SK-N-SH (cell line): ENCODE measurements at regions not wholly inside any gene's neighbourhood (a gene's known extent, or its start where the extent isn't known, plus 50 kb on each side); places are given as distances from the start of the nearest gene placed in this dataset.

Experiments used
- CTCF ChIA-PET: fragments of 300-600, 350-600 bp; formaldehyde crosslinking; extraction: SDS; loops from one replicate; lab custom pipeline; 2021; lab: Yijun Ruan, JAX
- POLR2A ChIA-PET: fragments of 350-600 bp; sonication (Branson Sonifier 250); formaldehyde crosslinking; extraction: SDS; loops from one replicate; lab custom pipeline; 2020; ENCODE audit warnings: antibody characterized with exemption, inconsistent platforms; lab: Yijun Ruan, JAX
- DNase-seq: peaks from one replicate; pipeline ENCODE4 v3.0.0; 2012
- H2AFZ ChIP-seq: fragments of 200-600 bp; sonication (generic); 2 replicates; pipeline ENCODE4 v1.8.1; 2016; ENCODE audit warnings: antibody characterized with exemption, mild to moderate bottlenecking, low read depth
- H3F3A ChIP-seq: fragments of 200-600 bp; sonication (generic); replicated peaks from 2 replicates; pipeline ENCODE3; 2016; ENCODE audit warnings: antibody characterized with exemption, mild to moderate bottlenecking; ENCODE audit not compliant: insufficient read depth
- H3K27ac ChIP-seq, 2 experiments: fragments of 200-500 bp in 1 of 2; fragments of 200-600 bp in 1 of 2; sonication (Bioruptor generic) in 1 of 2; sonication (generic), shearing (Covaris generic) in 1 of 2; 2 replicates each; pipeline versions ENCODE4 v1.5.1 to v1.6.1; 2014 to 2016; ENCODE audit warnings: low read depth in 2 of 2, inconsistent platforms in 1 of 2, low read length in 1 of 2, mild to moderate bottlenecking in 1 of 2, mixed read lengths in 1 of 2
- H3K27me3 ChIP-seq: fragments of 200-600 bp; sonication (generic), shearing (Covaris generic); 2 replicates; pipeline ENCODE4 v1.6.1; 2016; ENCODE audit warnings: mixed run types; ENCODE audit not compliant: insufficient read depth
- H3K36me3 ChIP-seq, 2 experiments: fragments of 200-500 bp in 1 of 2; fragments of 200-600 bp in 1 of 2; sonication (Bioruptor generic) in 1 of 2; sonication (generic) in 1 of 2; replicated peaks in 1 of 2; 2 replicates each; pipeline versions ENCODE3 to v1.5.1; 2014 to 2016; ENCODE audit warnings: low read length in 1 of 2, mild to moderate bottlenecking in 1 of 2; ENCODE audit not compliant: insufficient read depth in 2 of 2, control insufficient read depth in 1 of 2
- H3K4me1 ChIP-seq, 2 experiments: fragments of 200-500 bp in 1 of 2; fragments of 200-600 bp in 1 of 2; sonication (Bioruptor generic) in 1 of 2; sonication (generic), shearing (Covaris generic) in 1 of 2; 2 replicates each; pipeline versions ENCODE4 v1.5.1 to v1.6.1; 2014 to 2016; ENCODE audit warnings: low read depth in 1 of 2, low read length in 1 of 2, mixed run types in 1 of 2; ENCODE audit not compliant: insufficient read depth in 2 of 2, control insufficient read depth in 1 of 2
- H3K4me2 ChIP-seq: fragments of 200-600 bp; sonication (generic), shearing (Covaris generic); 2 replicates; pipeline ENCODE4 v1.6.1; 2017; ENCODE audit warnings: mixed run types
- H3K4me3 ChIP-seq, 2 experiments: fragments of 200-500 bp in 1 of 2; fragments of 200-600 bp in 1 of 2; sonication (Bioruptor generic) in 1 of 2; sonication (generic), shearing (Covaris generic) in 1 of 2; 2 replicates each; pipeline versions ENCODE4 v1.5.1 to v1.8.1; 2014 to 2016; ENCODE audit warnings: low read depth in 2 of 2, inconsistent platforms in 1 of 2, low read length in 1 of 2, mild to moderate bottlenecking in 1 of 2, mixed read lengths in 1 of 2, moderate library complexity in 1 of 2
- H3K79me2 ChIP-seq: fragments of 200-600 bp; sonication (generic); 2 replicates; pipeline ENCODE4 v1.8.1; 2017; ENCODE audit warnings: mild to moderate bottlenecking; ENCODE audit not compliant: insufficient read depth
- H3K9ac ChIP-seq: fragments of 200-600 bp; sonication (generic); 2 replicates; pipeline ENCODE4 v1.6.1; 2017; ENCODE audit warnings: mixed run types
- H3K9me2 ChIP-seq: fragments of 200-600 bp; sonication (generic); 2 replicates; pipeline ENCODE4 v1.6.1; 2017; ENCODE audit warnings: mixed run types
- H3K9me3 ChIP-seq: fragments of 200-600 bp; sonication (generic); 2 replicates; pipeline ENCODE4 v1.6.1; 2017; ENCODE audit warnings: mixed run types, mild to moderate bottlenecking, moderate library complexity
- H4K20me1 ChIP-seq: fragments of 200-600 bp; sonication (generic); 2 replicates; pipeline ENCODE4 v1.6.1; 2017; ENCODE audit warnings: mild to moderate bottlenecking, mixed run types; ENCODE audit not compliant: insufficient read depth
- CHD2 ChIP-seq: fragments of 150-350 bp; IDR thresholded peaks from 2 replicates; pipeline ENCODE4 v1.6.1; 2018; ENCODE audit warnings: low read length; ENCODE audit not compliant: partially characterized antibody
- EP300 ChIP-seq, 2 experiments: IDR thresholded peaks; 2 replicates each; pipeline versions ENCODE4 v1.4.0 to v1.6.1; 2012; ENCODE audit warnings: borderline replicate concordance in 1 of 2, low read depth in 1 of 2, low read length in 1 of 2
- EZH2phosphoT487 ChIP-seq: fragments of 200-600 bp; sonication (generic); IDR thresholded peaks from 2 replicates; pipeline ENCODE4 v1.6.1; 2017; ENCODE audit warnings: low read depth, mixed run types, mild to moderate bottlenecking, antibody characterized with exemption, moderate library complexity, borderline replicate concordance
- FOXM1 ChIP-seq: IDR thresholded peaks from 2 replicates; pipeline ENCODE4 v1.4.0; 2012; ENCODE audit warnings: low read depth, mild to moderate bottlenecking
- GATA2 ChIP-seq: sonication (generic); formaldehyde crosslinking; IDR thresholded peaks from 2 replicates; pipeline ENCODE4 v1.5.0; 2020; ENCODE audit warnings: mild to moderate bottlenecking, missing genetic modification reagents
- MXI1 ChIP-seq: IDR thresholded peaks from 2 replicates; pipeline ENCODE4 v1.6.1; 2012; ENCODE audit warnings: mild to moderate bottlenecking, low read depth, low read length, improper control_type of control experiment
- PBX3 ChIP-seq: IDR thresholded peaks from 2 replicates; pipeline ENCODE4; 2012
- RCOR1 ChIP-seq: fragments of 150-350 bp; IDR thresholded peaks from 2 replicates; pipeline ENCODE4 v1.6.1; 2017; ENCODE audit warnings: antibody characterized with exemption, low read length
- REST ChIP-seq: IDR thresholded peaks from 2 replicates; pipeline ENCODE4 v1.6.1; 2012; ENCODE audit warnings: mild to moderate bottlenecking, low read depth, low read length, moderate library complexity
- RFX5 ChIP-seq: IDR thresholded peaks from 2 replicates; pipeline ENCODE4 v1.6.1; 2012; ENCODE audit warnings: mild to moderate bottlenecking, improper control_type of control experiment, low read length
- SIN3A ChIP-seq: IDR thresholded peaks from 2 replicates; pipeline ENCODE4 v1.6.1; 2012; ENCODE audit warnings: low read depth, mild to moderate bottlenecking, low read length, moderate library complexity, borderline replicate concordance
- SMC3 ChIP-seq: IDR thresholded peaks from 2 replicates; pipeline ENCODE4 v1.6.1; 2012; ENCODE audit warnings: low read depth, low read length, improper control_type of control experiment
- TEAD4 ChIP-seq: IDR thresholded peaks from 2 replicates; pipeline ENCODE4 v1.4.0; 2012; ENCODE audit warnings: mild to moderate bottlenecking, borderline replicate concordance; ENCODE audit not compliant: insufficient read depth
- USF1 ChIP-seq: IDR thresholded peaks from 2 replicates; pipeline ENCODE4 v1.4.0; 2012; ENCODE audit warnings: low read depth, borderline replicate concordance
- YY1 ChIP-seq: IDR thresholded peaks from 2 replicates; pipeline ENCODE4 v1.4.0; 2012; ENCODE audit warnings: low read depth, mild to moderate bottlenecking
- WGBS: methylation state at CpG from one replicate; pipeline ENCODE4 v1.1.6; 2017; ENCODE audit warnings: low lambda C conversion rate; 5-methylcytosine and 5-hydroxymethylcytosine counted together
- TF ChIP-seq, protein P1 (sequence below): IDR thresholded peaks from 2 replicates; pipeline ENCODE4 v1.4.0; 2012; ENCODE audit warnings: low read depth
- TF ChIP-seq, protein P2 (sequence below): fragments of 150-350 bp; IDR thresholded peaks from 2 replicates; pipeline ENCODE4 v1.6.1; 2017; ENCODE audit warnings: antibody characterized with exemption, low read length, low read depth, borderline replicate concordance
- TF ChIP-seq, protein P3 (sequence below): fragments of 200-600 bp; sonication (generic); IDR thresholded peaks from 2 replicates; pipeline ENCODE4 v1.6.1; 2017; ENCODE audit warnings: antibody characterized with exemption, mild to moderate bottlenecking, moderate library complexity
- TF ChIP-seq, protein P4 (sequence below): fragments of 150-350 bp; IDR thresholded peaks from 2 replicates; pipeline ENCODE4 v1.6.1; 2016; ENCODE audit warnings: mild to moderate bottlenecking, low read depth, low read length

DNA sequence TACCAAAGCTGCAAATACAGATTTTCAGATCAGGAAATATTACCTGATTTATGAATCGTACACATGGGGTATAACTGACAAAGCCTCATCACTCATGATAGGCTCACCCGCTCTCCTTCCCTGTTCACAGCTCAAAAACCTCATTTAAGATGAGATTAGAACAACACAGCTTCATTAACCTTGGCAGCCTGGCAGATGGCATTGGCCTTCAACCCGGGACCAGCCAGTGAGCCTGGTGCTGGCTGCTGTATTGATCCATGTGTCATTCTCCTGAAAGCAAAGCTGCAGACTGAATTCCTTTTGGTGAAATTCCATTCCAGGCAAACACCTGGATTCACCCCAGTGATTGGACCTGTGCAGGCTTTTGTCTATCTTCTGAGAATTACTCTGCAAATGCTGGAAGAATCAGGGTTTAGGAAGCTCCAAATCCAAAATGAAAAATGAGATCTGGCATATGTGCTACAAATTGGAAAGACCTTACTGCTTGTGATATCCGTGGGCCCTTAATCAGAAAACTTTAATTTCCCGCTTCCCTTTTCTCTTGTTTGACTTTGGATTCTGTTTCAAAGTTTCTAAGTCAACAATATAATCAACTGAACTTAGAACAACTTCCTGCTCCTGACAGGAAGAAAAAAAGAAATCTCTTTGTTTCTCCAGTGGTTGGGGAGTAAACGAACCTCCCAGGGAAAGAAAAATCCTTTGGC is 189.1 kb upstream of the KBTBD8 start:
- ChIA-PET POLR2A (no interaction called here), CTCF (interaction anchor here (0.6 to 6.7 kb wide), 7 partner anchors 8 to 556 kb away, joined by 3 to 28 read pairs (median 5); no protein-coding TSS in a partner anchor)
- Histone ChIP-seq H3K9ac (no peak overlapping the region), H3K9me2 (no peaks in the 10 kb centered on the region), H3K4me3 (no peak overlapping the region), H3K4me1 (no peaks in the 10 kb centered on the region), H3K27ac (no peak overlapping the region), H3K4me2 (no peak overlapping the region), H3F3A (no peaks in the 10 kb centered on the region), H3K27me3 (no peaks in the 10 kb centered on the region), H3K79me2 (no peaks in the 10 kb centered on the region), H4K20me1 (no peaks in the 10 kb centered on the region), H2AFZ (no peak overlapping the region), H3K9me3 (no peaks in the 10 kb centered on the region), H3K36me3 (no peaks in the 10 kb centered on the region)
- TF ChIP-seq EZH2phosphoT487 (no peak), TEAD4 (no peak), MXI1 (no peak), SMC3 (no peak), CHD2 (no peak), RCOR1 (no peak), FOXM1 (no peak), GATA2 (no peak), SIN3A (no peak), YY1 (no peak), USF1 (no peak), REST (no peak), EP300 (IDR thresholded peaks at IDR 0.05; ENCODE audit: borderline replicate concordance in 1 of 2, low read depth in 1 of 2, low read length in 1 of 2) (no peak), PBX3 (no peak), RFX5 (no peak)
- TF ChIP-seq, protein P1, sequence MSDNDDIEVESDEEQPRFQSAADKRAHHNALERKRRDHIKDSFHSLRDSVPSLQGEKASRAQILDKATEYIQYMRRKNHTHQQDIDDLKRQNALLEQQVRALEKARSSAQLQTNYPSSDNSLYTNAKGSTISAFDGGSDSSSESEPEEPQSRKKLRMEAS: no peak
- TF ChIP-seq, protein P2, sequence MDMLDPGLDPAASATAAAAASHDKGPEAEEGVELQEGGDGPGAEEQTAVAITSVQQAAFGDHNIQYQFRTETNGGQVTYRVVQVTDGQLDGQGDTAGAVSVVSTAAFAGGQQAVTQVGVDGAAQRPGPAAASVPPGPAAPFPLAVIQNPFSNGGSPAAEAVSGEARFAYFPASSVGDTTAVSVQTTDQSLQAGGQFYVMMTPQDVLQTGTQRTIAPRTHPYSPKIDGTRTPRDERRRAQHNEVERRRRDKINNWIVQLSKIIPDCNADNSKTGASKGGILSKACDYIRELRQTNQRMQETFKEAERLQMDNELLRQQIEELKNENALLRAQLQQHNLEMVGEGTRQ: no peak
- TF ChIP-seq, protein P3, sequence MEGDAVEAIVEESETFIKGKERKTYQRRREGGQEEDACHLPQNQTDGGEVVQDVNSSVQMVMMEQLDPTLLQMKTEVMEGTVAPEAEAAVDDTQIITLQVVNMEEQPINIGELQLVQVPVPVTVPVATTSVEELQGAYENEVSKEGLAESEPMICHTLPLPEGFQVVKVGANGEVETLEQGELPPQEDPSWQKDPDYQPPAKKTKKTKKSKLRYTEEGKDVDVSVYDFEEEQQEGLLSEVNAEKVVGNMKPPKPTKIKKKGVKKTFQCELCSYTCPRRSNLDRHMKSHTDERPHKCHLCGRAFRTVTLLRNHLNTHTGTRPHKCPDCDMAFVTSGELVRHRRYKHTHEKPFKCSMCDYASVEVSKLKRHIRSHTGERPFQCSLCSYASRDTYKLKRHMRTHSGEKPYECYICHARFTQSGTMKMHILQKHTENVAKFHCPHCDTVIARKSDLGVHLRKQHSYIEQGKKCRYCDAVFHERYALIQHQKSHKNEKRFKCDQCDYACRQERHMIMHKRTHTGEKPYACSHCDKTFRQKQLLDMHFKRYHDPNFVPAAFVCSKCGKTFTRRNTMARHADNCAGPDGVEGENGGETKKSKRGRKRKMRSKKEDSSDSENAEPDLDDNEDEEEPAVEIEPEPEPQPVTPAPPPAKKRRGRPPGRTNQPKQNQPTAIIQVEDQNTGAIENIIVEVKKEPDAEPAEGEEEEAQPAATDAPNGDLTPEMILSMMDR: no peak
- TF ChIP-seq, protein P4, sequence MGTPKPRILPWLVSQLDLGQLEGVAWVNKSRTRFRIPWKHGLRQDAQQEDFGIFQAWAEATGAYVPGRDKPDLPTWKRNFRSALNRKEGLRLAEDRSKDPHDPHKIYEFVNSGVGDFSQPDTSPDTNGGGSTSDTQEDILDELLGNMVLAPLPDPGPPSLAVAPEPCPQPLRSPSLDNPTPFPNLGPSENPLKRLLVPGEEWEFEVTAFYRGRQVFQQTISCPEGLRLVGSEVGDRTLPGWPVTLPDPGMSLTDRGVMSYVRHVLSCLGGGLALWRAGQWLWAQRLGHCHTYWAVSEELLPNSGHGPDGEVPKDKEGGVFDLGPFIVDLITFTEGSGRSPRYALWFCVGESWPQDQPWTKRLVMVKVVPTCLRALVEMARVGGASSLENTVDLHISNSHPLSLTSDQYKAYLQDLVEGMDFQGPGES: no peak
- no peak for DNase-seq
- WGBS: 52% methylated on average over 6 of the region's 6 CpGs
